ENCODE measurements at regions not wholly inside any gene's neighbourhood (a gene's known extent, or its start where the extent isn't known, plus 50 kb on each side); places are given as distances from the start of the nearest gene placed in this dataset.

- Mint-ChIP-seq H3K36me3 (ENCODE audit: insufficient read depth) (no peaks in the 10 kb centered on the region), H3K4me1 (ENCODE audit: low read depth) (no peaks in the 10 kb centered on the region), H3K4me3 (ENCODE audit: low read depth) (no peak overlapping the region), H3K27ac (no peak overlapping the region), H3K27me3 (no peaks in the 10 kb centered on the region), H3K9me3 (ENCODE audit: low read depth) (no peaks in the 10 kb centered on the region)
- no peak for DNase-seq (ENCODE audit: low spot score, unreplicated experiment)
- TF ChIP-seq, protein P1, sequence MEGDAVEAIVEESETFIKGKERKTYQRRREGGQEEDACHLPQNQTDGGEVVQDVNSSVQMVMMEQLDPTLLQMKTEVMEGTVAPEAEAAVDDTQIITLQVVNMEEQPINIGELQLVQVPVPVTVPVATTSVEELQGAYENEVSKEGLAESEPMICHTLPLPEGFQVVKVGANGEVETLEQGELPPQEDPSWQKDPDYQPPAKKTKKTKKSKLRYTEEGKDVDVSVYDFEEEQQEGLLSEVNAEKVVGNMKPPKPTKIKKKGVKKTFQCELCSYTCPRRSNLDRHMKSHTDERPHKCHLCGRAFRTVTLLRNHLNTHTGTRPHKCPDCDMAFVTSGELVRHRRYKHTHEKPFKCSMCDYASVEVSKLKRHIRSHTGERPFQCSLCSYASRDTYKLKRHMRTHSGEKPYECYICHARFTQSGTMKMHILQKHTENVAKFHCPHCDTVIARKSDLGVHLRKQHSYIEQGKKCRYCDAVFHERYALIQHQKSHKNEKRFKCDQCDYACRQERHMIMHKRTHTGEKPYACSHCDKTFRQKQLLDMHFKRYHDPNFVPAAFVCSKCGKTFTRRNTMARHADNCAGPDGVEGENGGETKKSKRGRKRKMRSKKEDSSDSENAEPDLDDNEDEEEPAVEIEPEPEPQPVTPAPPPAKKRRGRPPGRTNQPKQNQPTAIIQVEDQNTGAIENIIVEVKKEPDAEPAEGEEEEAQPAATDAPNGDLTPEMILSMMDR (IDR thresholded peaks at IDR 0.05; ENCODE audit: unreplicated experiment): no peak
These were observed 219.2 kb downstream of the FSCB start for GRCh38 chr14:44287858-44288257.

DNA sequence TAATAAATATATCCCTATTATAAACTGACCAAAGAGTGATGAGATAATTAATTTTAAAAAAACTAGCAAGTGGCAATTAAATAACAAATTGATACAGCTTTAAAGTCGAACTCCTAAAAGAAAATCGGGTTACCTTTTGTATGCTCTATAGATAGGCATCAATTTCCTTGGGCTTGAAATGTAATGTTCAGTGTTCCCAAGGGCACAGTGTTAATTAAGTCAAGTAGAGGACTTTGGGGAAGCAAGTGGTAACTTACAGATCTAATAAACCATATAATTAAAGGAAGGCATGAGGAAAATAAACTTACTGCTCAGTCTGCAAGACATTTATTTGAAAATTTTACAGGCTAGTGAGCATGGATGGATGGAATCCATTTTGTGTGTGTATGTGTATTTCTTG, 220.9 kb downstream of the FSCB start:
- no peak overlapping the region for H3K27ac Mint-ChIP-seq
- DNase-seq (ENCODE audit: low spot score, unreplicated experiment): no peak
- TF ChIP-seq, protein P1 (IDR thresholded peaks at IDR 0.05; ENCODE audit: unreplicated experiment): no peak
- no peaks in the 10 kb centered on the region for H3K4me1 Mint-ChIP-seq (ENCODE audit: low read depth)
- H3K9me3 Mint-ChIP-seq (ENCODE audit: low read depth): no peaks in the 10 kb centered on the region
- no peaks in the 10 kb centered on the region for H3K36me3 Mint-ChIP-seq (ENCODE audit: insufficient read depth)
- no peak overlapping the region for H3K4me3 Mint-ChIP-seq (ENCODE audit: low read depth)
- no peaks in the 10 kb centered on the region for H3K27me3 Mint-ChIP-seq

GRCh38 chr14:44283836-44284235, 223.2 kb downstream of the FSCB start:
- no peaks in the 10 kb centered on the region for H3K27me3 Mint-ChIP-seq
- no peak for DNase-seq (ENCODE audit: low spot score, unreplicated experiment)
- no peaks in the 10 kb centered on the region for H3K36me3 Mint-ChIP-seq (ENCODE audit: insufficient read depth)
- no peak overlapping the region for H3K27ac Mint-ChIP-seq
- TF ChIP-seq, protein P1 (IDR thresholded peaks at IDR 0.05; ENCODE audit: unreplicated experiment): no peak
- no peak overlapping the region for H3K4me3 Mint-ChIP-seq (ENCODE audit: low read depth)
- H3K4me1 Mint-ChIP-seq (ENCODE audit: low read depth): no peaks in the 10 kb centered on the region
- no peaks in the 10 kb centered on the region for H3K9me3 Mint-ChIP-seq (ENCODE audit: low read depth)

DNA sequence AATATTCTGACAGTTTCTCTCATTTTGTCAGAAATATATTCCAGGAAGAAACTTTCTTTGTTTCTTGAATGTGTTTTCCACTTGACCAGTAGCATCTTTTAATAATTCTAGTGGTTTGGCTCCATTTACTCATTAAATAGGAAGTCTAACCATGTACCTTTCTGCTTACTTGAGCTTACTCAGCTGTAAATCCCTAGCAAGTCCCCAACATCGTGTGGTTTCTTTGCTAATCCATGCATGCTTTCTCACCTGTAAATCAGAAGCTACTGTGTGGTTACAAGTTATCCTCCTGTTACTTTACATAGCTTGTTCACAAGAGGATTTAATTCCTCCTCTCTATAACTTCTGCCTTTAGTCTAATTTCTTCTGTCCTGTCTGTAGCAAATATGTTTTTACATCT, 227.7 kb downstream of the FSCB start:
- Mint-ChIP-seq H3K36me3 (ENCODE audit: insufficient read depth) (no peaks in the 10 kb centered on the region), H3K4me1 (ENCODE audit: low read depth) (no peaks in the 10 kb centered on the region), H3K9me3 (ENCODE audit: low read depth) (no peaks in the 10 kb centered on the region), H3K27me3 (no peaks in the 10 kb centered on the region), H3K27ac (no peak overlapping the region), H3K4me3 (ENCODE audit: low read depth) (no peak overlapping the region)
- DNase-seq (ENCODE audit: low spot score, unreplicated experiment): no peak
- TF ChIP-seq, protein P1 (IDR thresholded peaks at IDR 0.05; ENCODE audit: unreplicated experiment): no peak

DNA sequence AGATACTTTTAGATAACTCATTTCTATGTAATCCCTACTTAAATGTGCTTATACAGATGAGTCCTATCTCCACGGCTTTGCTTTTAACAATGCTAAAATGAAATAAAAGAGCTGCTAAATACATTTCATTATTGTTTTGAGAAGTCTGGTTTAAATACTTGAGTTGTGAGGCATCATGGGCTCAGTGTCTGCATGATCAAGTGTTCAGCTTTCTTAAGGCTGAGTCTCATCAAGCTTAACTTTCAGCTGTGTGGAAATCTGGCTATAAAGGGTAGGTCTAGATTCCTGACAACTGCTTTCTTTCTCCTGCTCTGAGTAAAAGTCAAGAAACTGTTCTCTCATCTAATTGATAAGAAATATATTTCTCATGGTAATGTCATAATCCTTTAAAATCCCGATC, 235.4 kb downstream of the FSCB start:
- no peak for DNase-seq (ENCODE audit: low spot score, unreplicated experiment)
- H3K4me1 Mint-ChIP-seq (ENCODE audit: low read depth): peaks cover 6% of the 10 kb centered on the region
- H3K9me3 Mint-ChIP-seq (ENCODE audit: low read depth): peaks cover 14% of the 10 kb centered on the region
- no peak overlapping the region for H3K27ac Mint-ChIP-seq
- no peaks in the 10 kb centered on the region for H3K27me3 Mint-ChIP-seq
- TF ChIP-seq, protein P1 (IDR thresholded peaks at IDR 0.05; ENCODE audit: unreplicated experiment): no peak
- H3K36me3 Mint-ChIP-seq (ENCODE audit: insufficient read depth): peaks cover 1% of the 10 kb centered on the region
- H3K4me3 Mint-ChIP-seq (ENCODE audit: low read depth): no peak overlapping the region
